ENCODE measurements at regions not wholly inside any gene's neighbourhood (a gene's known extent, or its start where the extent isn't known, plus 50 kb on each side); places are given as distances from the start of the nearest gene placed in this dataset.
A peak's percentile ranks its signal among the peaks of the same experiment; 100 is the strongest.

GRCh38 chr15:69524814-69525213, 72.2 kb downstream of the RPLP1 start:
- Histone ChIP-seq H3K9ac (ENCODE audit: low read length) (no peak overlapping the region), H3K27ac (ENCODE audit: low read length, poor library complexity, severe bottlenecking) (no peak overlapping the region), H3K79me1 (replicated peaks; ENCODE audit: low read length, poor library complexity, severe bottlenecking) (no peaks in the 10 kb centered on the region), H2BK12ac (ENCODE audit: low read length in 2 of 2) (no peak overlapping the region), H3K4me2 (ENCODE audit: low read length, poor library complexity, severe bottlenecking) (no peak overlapping the region), H3K4me1 (ENCODE audit: control insufficient read depth, insufficient read depth, low read depth, low read length) (peaks cover 3% of the 10 kb centered on the region), H3K18ac (ENCODE audit: low read depth in 1 of 2, low read length in 2 of 2) (no peak overlapping the region), H3K27me3 (ENCODE audit: control insufficient read depth in 1 of 2, insufficient read depth in 1 of 2, low read length in 2 of 2) (peaks cover 65 to 72% of the 10 kb centered on the region in 2 experiments), H2BK120ac (ENCODE audit: low read depth, low read length) (no peak overlapping the region), H3K4ac (ENCODE audit: low read depth in 1 of 2, low read length in 2 of 2) (no peak overlapping the region), H2BK5ac (ENCODE audit: low read depth, low read length, poor library complexity, severe bottlenecking) (no peak overlapping the region), H2BK15ac (ENCODE audit: low read depth, poor library complexity, severe bottlenecking) (no peak overlapping the region), H3K14ac (ENCODE audit: low read length in 2 of 2) (no peak overlapping the region), H3K23ac (ENCODE audit: low read length in 2 of 2) (no peak overlapping the region), H4K8ac (ENCODE audit: low read length) (no peak overlapping the region), H2AK5ac (ENCODE audit: low read length, severe bottlenecking) (no peak overlapping the region), H3K36me3 (ENCODE audit: control insufficient read depth in 1 of 2, insufficient read depth in 2 of 2, low read depth in 1 of 2, low read length in 2 of 2) (no peaks in the 10 kb centered on the region), H3K4me3 (ENCODE audit: insufficient read depth in 1 of 2, low read depth in 1 of 2, low read length in 2 of 2) (no peak overlapping the region), H4K91ac (ENCODE audit: low read length) (no peak overlapping the region), H2AFZ (ENCODE audit: low read depth, low read length) (no peak overlapping the region), H3K9me3 (ENCODE audit: control insufficient read depth, low read length) (peaks cover 6% of the 10 kb centered on the region)
- WGBS: 92% methylated on average over 7 of the region's 7 CpGs
- no peak for DNase-seq

- Histone ChIP-seq H3K4ac (ENCODE audit: low read depth in 1 of 2, low read length in 2 of 2) (no peak overlapping the region), H3K27ac (ENCODE audit: low read length, poor library complexity, severe bottlenecking) (no peak overlapping the region), H4K8ac (ENCODE audit: low read length) (no peak overlapping the region), H2BK120ac (ENCODE audit: low read depth, low read length) (no peak overlapping the region), H3K4me2 (ENCODE audit: low read length, poor library complexity, severe bottlenecking) (no peak overlapping the region), H3K18ac (ENCODE audit: low read depth in 1 of 2, low read length in 2 of 2) (no peak overlapping the region), H3K14ac (ENCODE audit: low read length in 2 of 2) (no peak overlapping the region), H3K27me3 (ENCODE audit: control insufficient read depth in 1 of 2, insufficient read depth in 1 of 2, low read length in 2 of 2) (peaks cover 68 to 77% of the 10 kb centered on the region in 2 experiments), H3K23ac (ENCODE audit: low read length in 2 of 2) (no peak overlapping the region), H2AFZ (ENCODE audit: low read depth, low read length) (no peak overlapping the region), H3K9me3 (ENCODE audit: control insufficient read depth, low read length) (peaks cover 6% of the 10 kb centered on the region), H3K4me3 (ENCODE audit: insufficient read depth in 1 of 2, low read depth in 1 of 2, low read length in 2 of 2) (no peak overlapping the region), H3K36me3 (ENCODE audit: control insufficient read depth in 1 of 2, insufficient read depth in 2 of 2, low read depth in 1 of 2, low read length in 2 of 2) (no peaks in the 10 kb centered on the region), H2BK12ac (ENCODE audit: low read length in 2 of 2) (no peak overlapping the region), H3K9ac (ENCODE audit: low read length) (no peak overlapping the region), H3K4me1 (ENCODE audit: control insufficient read depth, insufficient read depth, low read depth, low read length) (peaks cover 3% of the 10 kb centered on the region), H4K91ac (ENCODE audit: low read length) (no peak overlapping the region), H3K79me1 (replicated peaks; ENCODE audit: low read length, poor library complexity, severe bottlenecking) (no peaks in the 10 kb centered on the region), H2AK5ac (ENCODE audit: low read length, severe bottlenecking) (no peak overlapping the region), H2BK15ac (ENCODE audit: low read depth, poor library complexity, severe bottlenecking) (no peak overlapping the region), H2BK5ac (ENCODE audit: low read depth, low read length, poor library complexity, severe bottlenecking) (no peak overlapping the region)
- no peak for DNase-seq
- 100% methylated on average over 6 of the region's 6 CpGs for WGBS
These were observed 72.9 kb downstream of the RPLP1 start for GRCh38 chr15:69525543-69525942.

- no peak overlapping the region for H2BK5ac ChIP-seq (ENCODE audit: low read depth, low read length, poor library complexity, severe bottlenecking)
- H3K23ac ChIP-seq (ENCODE audit: low read length in 2 of 2): no peak overlapping the region
- H3K4me1 ChIP-seq (ENCODE audit: control insufficient read depth, insufficient read depth, low read depth, low read length): peaks cover 3% of the 10 kb centered on the region
- H2AK5ac ChIP-seq (ENCODE audit: low read length, severe bottlenecking): no peak overlapping the region
- no peak overlapping the region for H3K9ac ChIP-seq (ENCODE audit: low read length)
- H3K27ac ChIP-seq (ENCODE audit: low read length, poor library complexity, severe bottlenecking): no peak overlapping the region
- H2AFZ ChIP-seq (ENCODE audit: low read depth, low read length): no peak overlapping the region
- no peaks in the 10 kb centered on the region for H3K79me1 ChIP-seq (replicated peaks; ENCODE audit: low read length, poor library complexity, severe bottlenecking)
- peak overlapping the region; percentile 28 for H4K91ac ChIP-seq (ENCODE audit: low read length)
- 73% methylated on average over 17 of the region's 17 CpGs for WGBS
- H2BK12ac ChIP-seq (ENCODE audit: low read length in 2 of 2): no peak overlapping the region
- no peak overlapping the region for H3K18ac ChIP-seq (ENCODE audit: low read depth in 1 of 2, low read length in 2 of 2)
- no peak overlapping the region for H3K4me3 ChIP-seq (ENCODE audit: insufficient read depth in 1 of 2, low read depth in 1 of 2, low read length in 2 of 2)
- H2BK120ac ChIP-seq (ENCODE audit: low read depth, low read length): no peak overlapping the region
- H3K9me3 ChIP-seq (ENCODE audit: control insufficient read depth, low read length): peaks cover 6% of the 10 kb centered on the region
- no peak overlapping the region for H2BK15ac ChIP-seq (ENCODE audit: low read depth, poor library complexity, severe bottlenecking)
- H3K27me3 ChIP-seq (ENCODE audit: control insufficient read depth in 1 of 2, insufficient read depth in 1 of 2, low read length in 2 of 2): peaks cover 68 to 78% of the 10 kb centered on the region in 2 experiments
- no peak for DNase-seq
- peak overlapping the region; percentile 42 for H4K8ac ChIP-seq (ENCODE audit: low read length)
- H3K4ac ChIP-seq (ENCODE audit: low read depth in 1 of 2, low read length in 2 of 2): no peak overlapping the region
- H3K14ac ChIP-seq (ENCODE audit: low read length in 2 of 2): no peak overlapping the region
- H3K36me3 ChIP-seq (ENCODE audit: control insufficient read depth in 1 of 2, insufficient read depth in 2 of 2, low read depth in 1 of 2, low read length in 2 of 2): no peaks in the 10 kb centered on the region
- H3K4me2 ChIP-seq (ENCODE audit: low read length, poor library complexity, severe bottlenecking): no peak overlapping the region
These were observed 73.8 kb downstream of the RPLP1 start for GRCh38 chr15:69526081-69527061.

GRCh38 chr15:69529141-69529540, 76.5 kb downstream of the RPLP1 start:
- WGBS: 79% methylated on average over 5 of the region's 5 CpGs
- Histone ChIP-seq H3K9ac (ENCODE audit: low read length) (no peak overlapping the region), H2BK12ac (ENCODE audit: low read length in 2 of 2) (no peak overlapping the region), H4K8ac (ENCODE audit: low read length) (no peak overlapping the region), H3K27me3 (ENCODE audit: control insufficient read depth in 1 of 2, insufficient read depth in 1 of 2, low read length in 2 of 2) (peaks cover 57 to 78% of the 10 kb centered on the region in 2 experiments), H3K23ac (ENCODE audit: low read length in 2 of 2) (no peak overlapping the region), H3K36me3 (ENCODE audit: control insufficient read depth in 1 of 2, insufficient read depth in 2 of 2, low read depth in 1 of 2, low read length in 2 of 2) (no peaks in the 10 kb centered on the region), H3K14ac (ENCODE audit: low read length in 2 of 2) (no peak overlapping the region), H2AK5ac (ENCODE audit: low read length, severe bottlenecking) (no peak overlapping the region), H3K4me2 (ENCODE audit: low read length, poor library complexity, severe bottlenecking) (no peak overlapping the region), H3K27ac (ENCODE audit: low read length, poor library complexity, severe bottlenecking) (no peak overlapping the region), H3K9me3 (ENCODE audit: control insufficient read depth, low read length) (peaks cover 6% of the 10 kb centered on the region), H3K79me1 (replicated peaks; ENCODE audit: low read length, poor library complexity, severe bottlenecking) (no peaks in the 10 kb centered on the region), H3K4me1 (ENCODE audit: control insufficient read depth, insufficient read depth, low read depth, low read length) (peaks cover 6% of the 10 kb centered on the region), H3K18ac (ENCODE audit: low read depth in 1 of 2, low read length in 2 of 2) (no peak overlapping the region), H4K91ac (ENCODE audit: low read length) (no peak overlapping the region), H2BK15ac (ENCODE audit: low read depth, poor library complexity, severe bottlenecking) (no peak overlapping the region), H3K4ac (ENCODE audit: low read depth in 1 of 2, low read length in 2 of 2) (no peak overlapping the region), H2AFZ (ENCODE audit: low read depth, low read length) (no peak overlapping the region), H2BK5ac (ENCODE audit: low read depth, low read length, poor library complexity, severe bottlenecking) (no peak overlapping the region), H2BK120ac (ENCODE audit: low read depth, low read length) (no peak overlapping the region), H3K4me3 (ENCODE audit: insufficient read depth in 1 of 2, low read depth in 1 of 2, low read length in 2 of 2) (no peak overlapping the region)
- DNase-seq: no peak
